HEK293T (cell line): ENCODE measurements at regions not wholly inside any gene's neighbourhood (a gene's known extent, or its start where the extent isn't known, plus 50 kb on each side); places are given as distances from the start of the nearest gene placed in this dataset.
"Not testable (repeated sequence)": the region's sequence is repeated elsewhere in the genome, so short reads cannot be mapped to it uniquely, and the experiment has no call there.

Experiments
- CTCF ChIA-PET: fragments of 350-600 bp; formaldehyde crosslinking; extraction: SDS; loops from one replicate; lab custom pipeline; 2021; ENCODE audit warnings: antibody characterized with exemption, inconsistent platforms; lab: Yijun Ruan, JAX
- POLR2A ChIA-PET: fragments of 350-600 bp; formaldehyde crosslinking; extraction: SDS; loops from one replicate; lab custom pipeline; 2020; ENCODE audit warnings: antibody characterized with exemption, inconsistent platforms; lab: Yijun Ruan, JAX
- DNase-seq: peaks from one replicate; pipeline ENCODE4 v3.0.0; 2012; ENCODE audit warnings: mixed read lengths; ENCODE audit errors: extremely low spot score
- ARNT ChIP-seq: fragments of 450-650 bp; IDR thresholded peaks from 2 replicates; pipeline ENCODE4 v1.6.1; 2017; ENCODE audit warnings: mild to moderate bottlenecking
- BHLHE40 ChIP-seq: fragments of 450-650 bp; IDR thresholded peaks from 2 replicates; pipeline ENCODE4 v1.6.1; 2016; ENCODE audit warnings: mild to moderate bottlenecking, moderate library complexity, borderline replicate concordance
- CTBP1 ChIP-seq: fragments of 450-650 bp; IDR thresholded peaks from 2 replicates; pipeline ENCODE4 v1.6.1; 2016; ENCODE audit warnings: borderline replicate concordance
- ELF4 ChIP-seq: fragments of 450-650 bp; IDR thresholded peaks from 2 replicates; pipeline ENCODE4 v1.6.1; 2017; ENCODE audit warnings: antibody characterized with exemption
- FOXA1 ChIP-seq: fragments of 450-650 bp; IDR thresholded peaks from 2 replicates; pipeline ENCODE4 v1.6.1; 2016; ENCODE audit warnings: mild to moderate bottlenecking
- FOXK2 ChIP-seq: fragments of 450-650 bp; IDR thresholded peaks from 2 replicates; pipeline ENCODE4 v1.6.1; 2016; ENCODE audit warnings: mild to moderate bottlenecking
- FOXM1 ChIP-seq: fragments of 450-650 bp; IDR thresholded peaks from 2 replicates; pipeline ENCODE4 v1.6.1; 2017; ENCODE audit warnings: mild to moderate bottlenecking, borderline replicate concordance
- HDGF ChIP-seq: fragments of 450-650 bp; IDR thresholded peaks from 2 replicates; pipeline ENCODE4 v1.6.1; 2017; ENCODE audit warnings: antibody characterized with exemption, borderline replicate concordance
- L3MBTL2 ChIP-seq: fragments of 450-650 bp; conservative IDR thresholded peaks from 2 replicates; pipeline ENCODE4 v1.6.1; 2016; ENCODE audit warnings: mild to moderate bottlenecking
- LEF1 ChIP-seq: fragments of 450-650 bp; IDR thresholded peaks from 2 replicates; pipeline ENCODE4 v1.6.1; 2017; ENCODE audit warnings: mild to moderate bottlenecking, borderline replicate concordance
- NFRKB ChIP-seq: fragments of 450-650 bp; IDR thresholded peaks from 2 replicates; pipeline ENCODE4 v1.6.1; 2016; ENCODE audit warnings: mild to moderate bottlenecking, moderate library complexity
- SP1 ChIP-seq: fragments of 450-650 bp; IDR thresholded peaks from 2 replicates; pipeline ENCODE4 v1.6.1; 2017
- SUZ12 ChIP-seq: fragments of 450-650 bp; IDR thresholded peaks from 2 replicates; pipeline ENCODE4 v1.6.1; 2016; ENCODE audit warnings: mild to moderate bottlenecking
- TARDBP ChIP-seq: fragments of 450-650 bp; IDR thresholded peaks from 2 replicates; pipeline ENCODE4 v1.6.1; 2016
- ZNF384 ChIP-seq: fragments of 450-650 bp; IDR thresholded peaks from 2 replicates; pipeline ENCODE4 v1.6.1; 2016
- TF ChIP-seq, protein P1 (sequence below): fragments of 450-650 bp; IDR thresholded peaks from 2 replicates; pipeline ENCODE4 v1.6.1; 2016

DNA sequence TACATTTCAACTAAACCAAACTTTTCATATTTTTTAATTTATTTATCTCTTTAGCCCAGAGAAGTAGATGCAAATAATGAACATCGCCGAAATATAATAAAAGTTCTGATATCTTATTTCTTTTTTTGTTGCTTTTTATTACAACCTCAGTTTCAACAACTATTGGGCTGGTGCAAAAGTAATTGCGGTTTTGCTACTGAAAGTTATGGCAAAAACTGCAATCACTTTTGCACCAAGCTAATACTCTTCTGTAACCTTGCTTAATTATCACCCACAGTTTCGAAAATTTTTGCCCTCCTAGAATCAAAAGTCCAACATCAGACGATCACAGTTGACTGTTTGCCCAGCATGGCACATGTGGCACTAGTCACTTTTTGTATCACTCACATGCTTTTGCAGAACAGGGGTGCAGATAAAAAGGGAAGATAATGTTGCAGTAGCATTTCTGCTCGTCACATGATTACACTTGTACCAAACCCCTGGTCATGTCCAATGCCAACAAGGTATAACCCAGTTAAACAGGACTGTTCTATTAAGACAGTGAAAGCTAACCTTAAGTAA, 242.4 kb upstream of the GALNT5 start:
- no peak for DNase-seq
- POLR2A ChIA-PET: no interaction called here
- TF ChIP-seq FOXM1 (no peak), ELF4 (peak; percentile 59; the same call in 1 of the 2 replicates), CTBP1 (no peak)
- TF ChIP-seq, protein P1, sequence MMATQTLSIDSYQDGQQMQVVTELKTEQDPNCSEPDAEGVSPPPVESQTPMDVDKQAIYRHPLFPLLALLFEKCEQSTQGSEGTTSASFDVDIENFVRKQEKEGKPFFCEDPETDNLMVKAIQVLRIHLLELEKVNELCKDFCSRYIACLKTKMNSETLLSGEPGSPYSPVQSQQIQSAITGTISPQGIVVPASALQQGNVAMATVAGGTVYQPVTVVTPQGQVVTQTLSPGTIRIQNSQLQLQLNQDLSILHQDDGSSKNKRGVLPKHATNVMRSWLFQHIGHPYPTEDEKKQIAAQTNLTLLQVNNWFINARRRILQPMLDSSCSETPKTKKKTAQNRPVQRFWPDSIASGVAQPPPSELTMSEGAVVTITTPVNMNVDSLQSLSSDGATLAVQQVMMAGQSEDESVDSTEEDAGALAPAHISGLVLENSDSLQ: no peak
- CTCF ChIA-PET: no interaction called here

DNA sequence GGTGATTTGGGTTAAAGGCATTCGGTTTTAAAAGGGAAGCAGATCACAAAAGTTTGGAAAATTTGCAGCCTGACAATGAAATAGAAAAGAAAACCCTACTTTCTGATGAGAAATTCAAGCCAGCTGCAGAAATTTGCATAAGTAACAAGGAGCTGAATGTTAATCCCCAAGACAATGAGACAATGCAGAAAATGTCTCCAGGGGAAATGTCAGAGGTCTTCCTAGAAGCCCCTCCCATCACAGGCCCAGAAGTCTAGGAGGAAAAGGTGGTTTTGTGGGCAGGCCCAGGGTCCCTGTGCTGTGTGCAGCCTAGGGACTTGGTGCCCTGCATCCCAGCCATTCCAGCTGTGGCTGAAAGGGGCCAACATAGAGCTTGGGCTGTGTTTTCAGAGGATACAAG, 234.2 kb upstream of the GALNT5 start:
- CTCF ChIA-PET, DNase-seq, POLR2A ChIA-PET: not testable (repeated sequence)

DNA sequence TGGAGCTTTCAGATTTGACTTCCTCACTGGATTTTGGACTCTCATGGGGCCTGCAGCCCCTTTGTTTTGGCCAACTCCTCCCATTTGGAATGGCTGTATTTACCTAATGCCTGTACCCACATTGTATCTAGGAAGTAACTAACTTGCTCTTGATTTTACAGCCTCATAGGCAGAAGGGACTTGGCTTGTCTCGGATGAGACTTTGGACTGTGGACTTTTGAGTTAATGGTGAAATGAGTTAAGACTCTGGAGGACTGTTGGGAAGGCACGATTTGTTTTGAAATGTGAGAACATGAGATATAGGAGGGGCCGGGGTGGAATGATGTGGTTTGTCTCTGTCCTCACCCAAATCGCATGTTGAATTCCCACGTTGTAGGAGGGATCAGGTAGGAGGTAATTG, 233.4 kb upstream of the GALNT5 start:
- CTCF ChIA-PET: no interaction called here
- POLR2A ChIA-PET: no interaction called here
- no peak for TF ChIP-seq SP1
- TF ChIP-seq L3MBTL2: no peak
- no peak for TF ChIP-seq NFRKB
- no peak for TF ChIP-seq FOXK2

DNA sequence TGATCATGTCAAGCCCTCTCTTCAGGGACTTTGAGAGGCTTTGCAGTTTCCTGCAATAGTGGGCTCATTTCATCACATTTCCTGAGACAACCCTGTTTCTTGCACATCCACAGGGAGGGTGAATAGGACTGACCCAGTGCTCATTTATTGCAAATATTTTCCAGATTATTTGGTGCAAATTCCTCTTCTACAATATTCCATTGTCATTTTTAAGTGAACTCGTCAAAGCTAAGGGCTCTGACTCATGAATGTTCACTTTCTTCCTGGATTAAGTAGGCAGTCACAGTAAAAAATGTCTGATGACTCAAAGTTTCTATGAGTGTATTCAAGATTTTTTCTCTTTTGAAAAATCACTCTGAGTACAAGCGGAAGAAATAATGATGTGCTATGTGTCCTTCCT, 225.5 kb upstream of the GALNT5 start:
- POLR2A ChIA-PET: no interaction called here
- TF ChIP-seq L3MBTL2: no peak
- TF ChIP-seq NFRKB: no peak
- TF ChIP-seq FOXK2: no peak
- no peak for TF ChIP-seq LEF1
- no peak for TF ChIP-seq FOXA1
- no peak for DNase-seq
- CTCF ChIA-PET: no interaction called here

More for the DNA sequence above, 233.4 kb upstream of the GALNT5 start:
- DNase-seq: no peak

DNA sequence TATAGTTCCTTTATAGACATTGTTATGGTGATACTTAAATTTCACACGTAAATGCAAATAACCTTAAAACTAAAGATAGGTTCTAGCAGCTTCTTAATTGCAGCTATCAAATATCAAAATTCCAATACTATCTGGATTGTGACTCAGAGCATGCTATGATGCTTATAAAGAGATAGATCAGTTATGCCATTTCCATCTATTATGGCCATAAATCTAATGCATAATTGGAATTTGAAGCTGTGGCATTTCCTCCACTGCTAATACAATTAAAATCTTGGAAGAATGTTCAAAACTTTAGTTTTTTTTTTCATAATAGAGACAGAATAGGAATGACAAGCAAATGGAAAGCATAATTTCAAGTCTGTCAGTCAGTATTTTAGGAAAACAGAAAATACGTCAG, 220.8 kb upstream of the GALNT5 start:
- POLR2A ChIA-PET: no interaction called here
- CTCF ChIA-PET: no interaction called here
- no peak for DNase-seq
- TF ChIP-seq TARDBP (no peak), ELF4 (no peak), ZNF384 (no peak), CTBP1 (no peak), LEF1 (no peak), ARNT (no peak), L3MBTL2 (no peak), NFRKB (no peak)

DNA sequence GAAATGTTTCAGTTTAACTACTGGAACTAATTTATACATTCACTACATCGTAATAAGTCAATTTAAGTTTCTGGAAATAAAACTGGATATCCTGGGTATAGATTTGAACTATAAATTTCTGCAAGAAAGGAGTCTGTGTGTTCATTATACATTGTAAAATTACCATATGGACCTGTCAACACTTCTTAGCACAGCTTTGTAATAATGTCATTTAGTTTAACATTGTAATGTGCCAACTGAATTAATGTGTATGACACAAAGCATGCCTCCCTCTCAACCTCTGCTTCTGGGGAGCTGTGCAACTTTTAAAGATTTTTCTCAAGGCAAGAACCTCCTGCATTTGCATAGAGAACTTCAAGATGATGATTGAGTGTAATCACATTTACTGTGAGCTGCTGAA, 213.7 kb upstream of the GALNT5 start:
- ChIA-PET CTCF (no interaction called here), POLR2A (no interaction called here)
- no peak for DNase-seq
- no peak for TF ChIP-seq SP1
- no peak for TF ChIP-seq FOXA1
- TF ChIP-seq HDGF: no peak
- TF ChIP-seq ZNF384: no peak
- TF ChIP-seq FOXK2: no peak
- TF ChIP-seq ARNT: no peak

DNA sequence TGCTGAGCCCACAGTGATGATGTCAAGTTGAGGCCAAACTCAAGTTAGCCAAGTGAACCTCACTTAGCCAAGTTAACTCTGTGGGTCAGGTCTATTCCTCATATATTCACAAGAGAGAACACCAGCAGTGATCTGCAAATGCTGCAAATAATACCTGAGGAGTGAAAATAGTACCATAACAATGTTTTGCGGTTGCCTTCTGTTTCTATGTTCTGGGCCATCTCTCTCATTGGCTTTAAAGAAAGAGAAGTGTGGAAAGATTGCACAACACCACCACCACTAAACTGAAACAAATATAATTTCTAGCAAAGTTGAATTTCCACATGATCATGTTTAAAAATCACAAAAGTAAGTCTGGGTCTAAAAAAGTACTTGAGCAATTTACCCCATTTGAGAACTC, 211.1 kb upstream of the GALNT5 start:
- ChIA-PET POLR2A (no interaction called here), CTCF (no interaction called here)
- no peak for DNase-seq
- no peak for TF ChIP-seq SUZ12
- TF ChIP-seq, protein P1: no peak
- no peak for TF ChIP-seq FOXK2
- TF ChIP-seq FOXM1: no peak
- TF ChIP-seq CTBP1: no peak

DNA sequence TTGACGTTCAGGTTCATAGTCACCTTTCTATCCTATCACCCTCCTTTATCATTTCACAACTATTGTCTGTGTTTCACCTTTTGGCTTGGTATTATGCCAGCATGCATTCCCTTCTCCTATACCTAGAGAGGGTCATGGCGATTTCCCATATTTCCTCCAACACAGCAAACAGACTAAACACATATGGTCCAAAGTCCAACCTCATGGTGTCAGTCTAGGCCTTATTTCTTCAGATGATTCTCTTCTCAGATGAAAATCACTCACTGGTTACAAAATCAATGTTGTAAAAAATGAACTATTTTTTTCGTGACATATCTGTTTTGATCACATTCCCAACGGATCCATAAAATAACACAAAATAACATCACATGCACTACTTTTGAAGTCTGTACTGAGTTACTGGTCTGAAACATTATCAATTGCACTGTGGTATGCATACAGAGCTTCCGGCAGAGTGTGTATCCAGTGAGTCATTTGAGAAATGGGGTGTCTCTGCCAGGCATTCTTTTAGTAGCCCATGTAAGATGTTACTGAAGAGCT, 204.8 kb upstream of the GALNT5 start:
- DNase-seq: no peak
- POLR2A ChIA-PET: no interaction called here
- no peak for TF ChIP-seq FOXA1
- no peak for TF ChIP-seq SP1
- no peak for TF ChIP-seq L3MBTL2
- TF ChIP-seq TARDBP: no peak
- no peak for TF ChIP-seq LEF1
- TF ChIP-seq NFRKB: no peak
- TF ChIP-seq BHLHE40: no peak
- TF ChIP-seq ELF4: no peak
- no peak for TF ChIP-seq FOXK2
- no peak for TF ChIP-seq SUZ12
- TF ChIP-seq FOXM1: no peak
- CTCF ChIA-PET: no interaction called here
